Activated naive CD4-positive, alpha-beta T cell treated with anti-CD3 and anti-CD28 coated beads, Interleukin-2, amount 50 U/mL, for 24 hours (primary cell): ENCODE measurements at regions not wholly inside any gene's neighbourhood (a gene's known extent, or its start where the extent isn't known, plus 50 kb on each side); places are given as distances from the start of the nearest gene placed in this dataset.
A peak's percentile ranks its signal among the peaks of the same experiment; 100 is the strongest.

Experiments used
- H3K27ac Mint-ChIP-seq: one replicate; pipeline ENCODE4 v1.8.0; 2021; ENCODE audit warnings: mild to moderate bottlenecking, mixed read lengths
- H3K27me3 Mint-ChIP-seq: one replicate; pipeline ENCODE4 v1.8.0; 2021; ENCODE audit warnings: mixed read lengths
- H3K36me3 Mint-ChIP-seq: one replicate; pipeline ENCODE4 v1.8.0; 2021; ENCODE audit warnings: mixed read lengths
- H3K4me1 Mint-ChIP-seq: one replicate; pipeline ENCODE4 v1.8.0; 2021; ENCODE audit warnings: mixed read lengths
- H3K4me3 Mint-ChIP-seq: one replicate; pipeline ENCODE4 v1.8.0; 2021; ENCODE audit warnings: mild to moderate bottlenecking, mixed read lengths
- H3K9me3 Mint-ChIP-seq: one replicate; pipeline ENCODE4 v1.8.0; 2021; ENCODE audit warnings: mixed read lengths

DNA sequence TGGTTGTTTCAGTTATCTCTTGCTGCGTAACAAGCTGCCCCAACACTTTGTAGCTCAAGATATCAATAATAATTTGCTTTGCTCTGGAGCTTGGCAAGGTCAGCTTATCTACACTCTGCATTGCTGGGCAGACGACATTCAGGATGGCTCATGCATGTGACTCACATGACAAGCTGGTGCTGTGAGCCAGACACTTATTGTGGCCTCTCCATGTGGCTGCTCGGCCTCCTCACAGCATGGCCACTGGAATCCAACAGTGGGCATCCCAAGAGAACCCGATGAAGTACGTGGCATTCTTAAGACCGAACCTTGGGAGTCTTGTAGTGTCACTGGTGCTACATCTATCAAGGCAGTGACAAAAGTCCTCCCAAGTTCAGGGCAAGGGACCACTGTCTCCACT, 94.2 kb upstream of the MVB12B start:
- no peak overlapping the region for H3K27ac Mint-ChIP-seq
- no peaks in the 10 kb centered on the region for H3K36me3 Mint-ChIP-seq
- H3K27me3 Mint-ChIP-seq: peaks cover 5% of the 10 kb centered on the region
- no peaks in the 10 kb centered on the region for H3K9me3 Mint-ChIP-seq
- H3K4me3 Mint-ChIP-seq: no peak overlapping the region
- no peaks in the 10 kb centered on the region for H3K4me1 Mint-ChIP-seq

DNA sequence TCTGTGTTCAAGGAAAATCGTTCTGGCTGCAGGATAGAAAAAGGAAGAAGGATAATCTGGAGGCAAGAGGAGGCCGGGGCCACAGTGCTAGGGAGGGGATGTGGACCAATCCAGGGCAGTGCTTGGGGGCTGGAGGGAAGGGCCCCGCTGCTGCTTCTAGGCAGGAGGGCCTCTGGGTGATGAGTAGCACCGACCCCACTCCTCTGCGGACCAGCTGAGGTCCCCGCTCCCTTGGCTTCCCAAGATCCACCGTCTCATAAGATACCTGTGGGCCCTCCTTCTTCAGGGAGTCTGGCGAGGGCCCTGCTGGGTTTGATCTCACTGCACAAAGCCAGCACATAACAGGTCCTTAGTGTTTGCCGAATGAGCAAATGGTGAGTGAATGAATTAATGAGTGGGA, 93.5 kb upstream of the MVB12B start:
- Mint-ChIP-seq H3K9me3 (no peaks in the 10 kb centered on the region), H3K27me3 (peaks cover 6% of the 10 kb centered on the region), H3K27ac (no peak overlapping the region), H3K4me1 (no peaks in the 10 kb centered on the region), H3K4me3 (no peak overlapping the region), H3K36me3 (no peaks in the 10 kb centered on the region)

DNA sequence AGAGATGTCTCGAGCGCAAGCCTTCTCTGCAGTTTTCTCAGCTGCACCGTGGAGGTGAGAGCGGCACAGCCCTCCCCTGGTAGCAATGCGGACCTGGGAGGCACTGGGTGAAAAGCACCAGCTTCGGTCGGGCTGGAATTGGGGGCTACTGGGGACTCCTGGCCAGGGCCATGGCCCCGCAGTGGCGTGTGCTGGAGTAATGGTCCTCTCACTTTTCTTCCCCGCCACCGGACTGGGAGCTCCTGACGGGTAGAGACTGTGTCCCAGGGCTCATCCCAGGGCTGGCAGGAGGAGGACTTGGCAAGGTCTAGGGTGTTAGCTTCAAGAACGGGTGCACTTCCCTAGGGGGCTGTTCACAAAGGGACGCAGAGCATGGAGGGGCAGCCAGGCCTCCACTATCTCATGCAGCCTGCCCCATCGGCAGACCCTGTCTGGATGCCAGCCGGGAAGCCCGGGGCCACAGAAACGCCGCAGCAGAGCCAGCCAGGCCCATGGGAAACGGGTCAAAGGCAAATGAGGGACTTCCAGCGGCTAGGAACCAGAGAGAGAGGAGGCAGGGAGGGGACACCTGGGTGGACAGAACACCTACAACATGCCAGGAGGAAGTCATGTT, 92.6 kb upstream of the MVB12B start:
- no peaks in the 10 kb centered on the region for H3K9me3 Mint-ChIP-seq
- H3K4me3 Mint-ChIP-seq: no peak overlapping the region
- H3K27ac Mint-ChIP-seq: no peak overlapping the region
- peaks cover 5% of the 10 kb centered on the region for H3K27me3 Mint-ChIP-seq
- H3K4me1 Mint-ChIP-seq: no peaks in the 10 kb centered on the region
- H3K36me3 Mint-ChIP-seq: no peaks in the 10 kb centered on the region

DNA sequence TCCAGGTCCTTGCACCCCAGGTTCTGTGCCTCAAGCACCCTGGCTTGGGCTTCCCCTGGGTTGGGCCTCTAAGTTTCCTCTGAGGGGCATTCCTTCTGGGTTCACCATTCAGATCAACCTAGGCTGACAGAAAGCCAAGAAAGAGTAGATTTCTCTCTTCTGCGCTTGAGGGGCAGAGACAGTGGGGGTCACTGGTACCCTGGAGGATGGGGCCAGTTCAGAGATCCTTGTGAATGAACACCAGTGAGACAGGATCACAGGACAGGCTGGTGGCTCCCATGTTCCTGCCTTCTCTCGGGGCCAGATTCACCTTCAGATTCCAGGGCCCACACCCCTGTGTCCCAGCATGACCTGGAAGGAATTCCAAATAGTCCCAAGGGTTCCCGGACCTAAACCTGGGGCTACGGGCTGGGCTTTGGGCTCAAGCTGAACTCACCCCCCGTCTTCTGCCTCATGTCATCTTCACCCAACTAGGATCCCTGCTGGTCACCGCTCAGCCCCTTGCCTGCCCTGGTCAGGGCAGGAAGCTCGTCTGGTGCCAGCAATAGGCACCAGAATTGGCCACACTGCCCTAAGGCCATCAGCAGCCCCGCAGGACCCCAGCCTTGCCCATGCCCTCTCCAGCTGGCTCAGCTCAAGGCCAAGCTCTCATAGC, 91.8 kb upstream of the MVB12B start:
- Mint-ChIP-seq H3K4me3 (no peak overlapping the region), H3K27ac (no peak overlapping the region), H3K9me3 (no peaks in the 10 kb centered on the region), H3K4me1 (no peaks in the 10 kb centered on the region), H3K27me3 (peaks cover 5% of the 10 kb centered on the region), H3K36me3 (no peaks in the 10 kb centered on the region)

DNA sequence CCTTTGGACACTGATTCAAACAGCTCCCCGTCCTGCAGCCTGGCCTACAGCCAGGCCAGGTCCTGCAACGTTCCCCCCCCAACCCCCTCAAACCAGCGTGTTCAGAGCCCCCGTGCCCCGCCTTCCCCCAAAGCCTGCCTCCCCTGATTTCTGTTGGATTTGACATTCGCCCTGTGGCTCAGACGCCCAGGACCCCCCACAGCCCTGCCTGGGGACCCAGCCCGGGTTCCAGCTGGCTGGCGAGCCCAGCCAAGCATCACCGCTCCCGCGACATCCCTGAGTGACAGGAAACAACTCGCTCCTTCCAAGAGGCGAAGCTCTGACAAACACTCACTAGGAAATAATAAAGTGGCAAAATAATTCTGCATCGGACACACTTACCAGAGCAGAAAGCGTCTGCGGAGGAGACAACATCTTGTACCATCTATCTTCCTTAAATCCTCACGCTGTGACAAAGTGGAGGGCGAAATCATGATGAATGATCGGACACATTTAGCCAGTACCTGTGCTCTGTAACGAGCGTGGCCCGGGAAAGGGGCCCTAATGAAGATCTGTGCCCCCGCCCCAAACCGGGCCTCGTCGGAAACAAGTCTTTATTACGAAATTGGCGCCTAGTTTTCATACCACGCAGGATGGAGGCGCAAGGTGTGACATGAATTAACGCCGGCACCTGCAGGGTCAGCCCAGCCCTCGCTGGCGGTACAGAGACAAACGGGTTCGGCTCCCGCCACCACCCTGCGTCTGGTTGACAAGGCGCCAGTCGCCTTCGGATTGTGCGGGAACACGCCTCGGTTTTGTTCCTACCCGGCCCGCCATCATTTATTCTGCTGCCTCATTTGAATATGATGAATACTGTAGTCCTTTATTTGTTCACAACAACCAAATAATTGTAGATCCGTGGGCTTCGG, 91.0 kb upstream of the MVB12B start:
- peaks cover 5% of the 10 kb centered on the region for H3K27me3 Mint-ChIP-seq
- no peak overlapping the region for H3K27ac Mint-ChIP-seq

DNA sequence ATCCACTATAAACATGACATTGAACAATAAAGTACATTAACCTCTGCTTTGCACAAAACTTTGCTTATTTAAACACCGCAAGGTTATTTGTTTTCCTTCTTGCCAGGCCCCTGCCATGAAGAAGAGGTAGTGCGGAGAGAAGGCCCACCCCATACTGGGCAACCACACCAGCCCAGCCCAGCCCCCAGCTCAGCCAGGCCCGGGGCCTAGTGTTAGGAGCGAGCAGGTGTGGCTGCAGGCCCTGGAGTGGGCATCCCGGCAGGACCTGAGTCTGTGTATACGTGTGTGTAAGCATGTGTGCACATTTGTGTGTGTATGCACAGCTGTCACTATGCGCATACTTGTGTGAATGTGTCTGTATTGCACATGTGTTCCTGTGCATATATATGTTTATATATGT, 90.4 kb upstream of the MVB12B start:
- H3K27ac Mint-ChIP-seq: no peak overlapping the region
- no peak overlapping the region for H3K4me3 Mint-ChIP-seq
- no peaks in the 10 kb centered on the region for H3K36me3 Mint-ChIP-seq
- no peaks in the 10 kb centered on the region for H3K4me1 Mint-ChIP-seq
- peaks cover 5% of the 10 kb centered on the region for H3K27me3 Mint-ChIP-seq
- H3K9me3 Mint-ChIP-seq: no peaks in the 10 kb centered on the region

More for the DNA sequence above, 91.0 kb upstream of the MVB12B start:
- Mint-ChIP-seq H3K4me3 (no peak overlapping the region), H3K4me1 (no peaks in the 10 kb centered on the region), H3K9me3 (no peaks in the 10 kb centered on the region), H3K36me3 (no peaks in the 10 kb centered on the region)

- Mint-ChIP-seq H3K27me3 (peaks cover 5% of the 10 kb centered on the region), H3K4me3 (no peak overlapping the region), H3K9me3 (peaks cover 4% of the 10 kb centered on the region), H3K27ac (peak overlapping the region; percentile 15), H3K36me3 (no peaks in the 10 kb centered on the region), H3K4me1 (no peaks in the 10 kb centered on the region)
Measured at GRCh38 chr9:126238415-126238814, 88.2 kb upstream of the MVB12B start.

GRCh38 chr9:126239515-126239914, 87.1 kb upstream of the MVB12B start:
- H3K4me1 Mint-ChIP-seq: no peaks in the 10 kb centered on the region
- H3K9me3 Mint-ChIP-seq: peaks cover 10% of the 10 kb centered on the region
- H3K36me3 Mint-ChIP-seq: peaks cover 1% of the 10 kb centered on the region
- H3K27ac Mint-ChIP-seq: no peak overlapping the region
- H3K4me3 Mint-ChIP-seq: no peak overlapping the region
- H3K27me3 Mint-ChIP-seq: peaks cover 5% of the 10 kb centered on the region

- peaks cover 1% of the 10 kb centered on the region for H3K36me3 Mint-ChIP-seq
- no peaks in the 10 kb centered on the region for H3K4me1 Mint-ChIP-seq
Measured at GRCh38 chr9:126240835-126241234, 85.8 kb upstream of the MVB12B start.

GRCh38 chr9:126248680-126249079, 77.9 kb upstream of the MVB12B start:
- Mint-ChIP-seq H3K9me3 (peaks cover 19% of the 10 kb centered on the region), H3K4me1 (no peaks in the 10 kb centered on the region), H3K27me3 (peaks cover 22% of the 10 kb centered on the region), H3K36me3 (peaks cover 1% of the 10 kb centered on the region), H3K4me3 (no peak overlapping the region), H3K27ac (no peak overlapping the region)

More at GRCh38 chr9:126240835-126241234, 85.8 kb upstream of the MVB12B start:
- H3K27ac Mint-ChIP-seq: no peak overlapping the region
- H3K9me3 Mint-ChIP-seq: peaks cover 17% of the 10 kb centered on the region
- H3K27me3 Mint-ChIP-seq: peaks cover 13% of the 10 kb centered on the region
- no peak overlapping the region for H3K4me3 Mint-ChIP-seq

- Mint-ChIP-seq H3K4me3 (no peak overlapping the region), H3K27ac (no peak overlapping the region), H3K27me3 (peaks cover 28% of the 10 kb centered on the region), H3K4me1 (peaks cover 8% of the 10 kb centered on the region), H3K9me3 (no peaks in the 10 kb centered on the region), H3K36me3 (peaks cover 3% of the 10 kb centered on the region)
Measured at GRCh38 chr9:126261584-126262356, 64.9 kb upstream of the MVB12B start.

GRCh38 chr9:126262738-126263137, 63.9 kb upstream of the MVB12B start:
- H3K27me3 Mint-ChIP-seq: peaks cover 28% of the 10 kb centered on the region
- peaks cover 3% of the 10 kb centered on the region for H3K36me3 Mint-ChIP-seq
- H3K27ac Mint-ChIP-seq: no peak overlapping the region
- peaks cover 8% of the 10 kb centered on the region for H3K4me1 Mint-ChIP-seq
- H3K4me3 Mint-ChIP-seq: no peak overlapping the region
- H3K9me3 Mint-ChIP-seq: no peaks in the 10 kb centered on the region

DNA sequence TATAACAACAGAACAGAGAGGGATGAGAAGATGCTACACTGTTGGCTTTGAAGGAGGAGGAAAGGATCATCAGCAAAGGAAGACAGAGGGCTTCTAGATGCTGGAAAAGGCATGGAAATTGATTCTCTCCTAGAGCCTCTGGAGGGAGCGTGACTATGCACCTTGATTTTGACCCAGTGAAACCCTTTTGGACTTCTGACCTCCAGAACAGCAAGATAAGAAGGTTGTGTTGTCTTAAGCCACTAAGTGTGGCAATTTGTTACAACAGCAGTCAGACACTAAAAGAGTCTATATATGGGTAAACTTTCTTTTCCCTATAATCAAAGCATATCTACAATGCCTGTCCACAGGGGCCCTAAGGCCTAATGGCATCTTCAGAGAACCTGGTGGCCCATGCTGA, 56.1 kb upstream of the MVB12B start:
- Mint-ChIP-seq H3K27ac (no peak overlapping the region), H3K4me3 (no peak overlapping the region), H3K27me3 (peaks cover 4% of the 10 kb centered on the region), H3K9me3 (no peaks in the 10 kb centered on the region), H3K4me1 (no peaks in the 10 kb centered on the region), H3K36me3 (peaks cover 1% of the 10 kb centered on the region)

GRCh38 chr9:126275386-126276001, 51.1 kb upstream of the MVB12B start:
- H3K4me1 Mint-ChIP-seq: no peaks in the 10 kb centered on the region
- no peak overlapping the region for H3K27ac Mint-ChIP-seq
- peaks cover 8% of the 10 kb centered on the region for H3K9me3 Mint-ChIP-seq
- H3K4me3 Mint-ChIP-seq: no peak overlapping the region
- peaks cover 1% of the 10 kb centered on the region for H3K36me3 Mint-ChIP-seq
- peaks cover 12% of the 10 kb centered on the region for H3K27me3 Mint-ChIP-seq
